HS-27A (cell line): ENCODE measurements at regions not wholly inside any gene's neighbourhood (a gene's known extent, or its start where the extent isn't known, plus 50 kb on each side); places are given as distances from the start of the nearest gene placed in this dataset.
"Not testable (repeated sequence)": the region's sequence is repeated elsewhere in the genome, so short reads cannot be mapped to it uniquely, and the experiment has no call there.

Experiments
- DNase-seq: peaks from one replicate; pipeline ENCODE4 v3.0.0-alpha.2; 2012; ENCODE audit warnings: low read depth, missing footprints

DNA sequence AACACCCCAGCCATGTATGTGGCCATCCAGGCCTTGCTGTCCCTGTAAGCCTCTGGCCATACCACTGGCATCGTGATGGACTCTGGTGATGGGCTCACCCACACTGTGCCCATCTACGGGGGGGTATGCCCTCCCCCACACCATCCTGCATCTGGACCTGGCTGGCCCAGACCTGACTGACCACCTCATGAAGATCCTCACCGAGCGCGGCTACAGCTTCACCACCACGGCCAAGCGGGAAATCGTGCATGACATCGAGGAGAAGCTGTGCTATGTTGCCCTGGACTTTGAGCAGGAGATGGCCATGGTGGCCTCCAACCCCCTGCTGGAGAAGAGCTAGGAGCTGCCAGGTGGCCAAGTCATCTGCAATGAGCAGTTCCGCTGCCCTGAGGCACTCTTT is 80.4 kb upstream of the ZCCHC2 start:
- no peak for DNase-seq

DNA sequence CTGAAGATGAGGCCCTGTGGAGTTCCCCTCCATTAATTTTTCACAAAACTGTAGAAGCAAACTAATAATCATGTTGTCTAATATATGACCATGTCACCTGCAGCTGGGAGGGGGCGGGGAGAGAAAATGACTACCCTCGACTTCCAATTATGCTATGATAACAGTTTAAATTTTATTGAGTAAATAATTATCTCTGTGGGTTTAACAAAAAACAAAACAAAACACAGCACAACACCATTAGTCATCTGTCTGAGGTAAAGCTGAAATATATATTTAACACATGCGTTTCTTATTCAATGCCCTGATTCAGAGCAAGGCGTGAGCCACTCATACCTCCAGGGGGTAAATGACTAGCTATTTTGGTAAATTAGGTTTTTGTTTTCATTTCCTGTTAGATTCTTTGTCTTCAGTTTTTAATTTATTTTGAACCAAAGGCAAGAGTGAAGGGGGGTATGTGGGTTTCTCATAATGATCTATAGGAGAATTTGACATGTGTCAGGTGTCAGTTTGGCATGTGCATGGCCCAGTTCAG is 77.4 kb upstream of the ZCCHC2 start:
- DNase-seq = no peak

GRCh38 chr18:62446511-62446910 is 76.3 kb upstream of the ZCCHC2 start:
- DNase-seq = no peak

- no peak for DNase-seq
Observed at GRCh38 chr18:62447652-62448051, 75.2 kb upstream of the ZCCHC2 start.

GRCh38 chr18:62448426-62448825 is 74.4 kb upstream of the ZCCHC2 start:
- DNase-seq = no peak

GRCh38 chr18:62449490-62450104 is 73.2 kb upstream of the ZCCHC2 start:
- DNase-seq = no peak

- no peak for DNase-seq
Observed at GRCh38 chr18:62450175-62450545, 72.7 kb upstream of the ZCCHC2 start.

DNA sequence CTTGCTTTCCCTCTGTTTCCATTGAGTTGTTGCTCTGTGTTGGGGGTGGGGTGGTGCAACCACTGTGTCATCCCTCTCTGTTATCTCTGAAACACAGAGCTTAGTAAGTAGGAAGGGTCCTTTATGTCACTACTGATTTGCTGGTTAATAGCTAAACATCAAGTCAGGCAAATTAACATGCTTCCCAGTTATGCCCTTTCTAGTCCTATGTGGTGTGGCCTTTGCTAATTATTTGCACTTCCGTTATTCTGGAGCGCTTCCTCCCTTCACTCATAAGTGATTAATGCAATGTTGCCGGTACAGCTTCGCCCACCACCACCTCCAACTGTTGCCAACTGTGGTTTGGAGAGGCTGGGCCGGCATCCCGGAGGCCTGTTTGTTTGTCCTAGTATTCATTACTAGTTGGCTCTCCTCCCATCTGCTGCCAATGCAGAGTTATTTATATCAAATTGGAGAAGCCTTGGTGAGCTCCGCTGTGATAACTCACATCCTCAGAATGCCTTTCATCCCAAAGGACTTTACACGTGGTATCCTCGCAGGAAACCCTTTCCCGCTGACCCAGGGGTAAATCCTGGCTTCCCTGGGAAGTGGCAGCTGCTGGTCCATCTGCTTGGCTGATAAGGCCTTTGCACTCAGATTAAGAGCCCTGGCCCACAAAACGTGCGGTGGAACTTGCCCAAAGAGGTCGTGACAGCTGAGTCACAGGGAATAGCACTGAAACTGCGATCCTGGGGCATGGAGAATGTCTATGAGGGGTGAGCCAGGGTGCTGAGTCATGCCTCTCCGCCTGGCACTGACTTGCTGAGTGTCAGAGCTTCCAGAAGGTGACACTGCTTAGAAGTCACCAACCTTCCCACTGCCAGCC is 72.0 kb upstream of the ZCCHC2 start:
- DNase-seq = peak; percentile 94

- DNase-seq = no peak
Observed at GRCh38 chr18:62452280-62452831, 70.5 kb upstream of the ZCCHC2 start.

GRCh38 chr18:62453864-62454263 is 69.0 kb upstream of the ZCCHC2 start:
- DNase-seq = no peak

DNA sequence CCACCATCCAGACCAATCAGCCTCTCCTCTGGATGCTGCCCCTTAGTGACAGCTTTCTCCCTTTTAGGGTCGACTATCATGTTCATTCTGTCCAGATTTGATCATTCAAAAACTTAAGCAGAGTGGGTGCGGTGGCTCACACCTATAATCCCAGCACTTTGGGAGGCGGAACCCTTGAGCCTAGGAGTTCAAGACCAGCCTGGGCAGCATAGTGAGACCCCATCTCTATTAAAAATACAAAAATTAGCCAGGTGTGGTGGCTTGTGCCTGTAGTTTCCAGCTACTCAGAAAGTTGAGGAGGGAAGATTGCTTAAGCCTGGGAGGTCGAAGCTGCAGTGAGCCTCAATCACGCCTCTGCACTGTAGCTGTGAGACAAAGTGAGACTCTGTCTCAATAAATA is 68.3 kb upstream of the ZCCHC2 start:
- DNase-seq = no peak

DNA sequence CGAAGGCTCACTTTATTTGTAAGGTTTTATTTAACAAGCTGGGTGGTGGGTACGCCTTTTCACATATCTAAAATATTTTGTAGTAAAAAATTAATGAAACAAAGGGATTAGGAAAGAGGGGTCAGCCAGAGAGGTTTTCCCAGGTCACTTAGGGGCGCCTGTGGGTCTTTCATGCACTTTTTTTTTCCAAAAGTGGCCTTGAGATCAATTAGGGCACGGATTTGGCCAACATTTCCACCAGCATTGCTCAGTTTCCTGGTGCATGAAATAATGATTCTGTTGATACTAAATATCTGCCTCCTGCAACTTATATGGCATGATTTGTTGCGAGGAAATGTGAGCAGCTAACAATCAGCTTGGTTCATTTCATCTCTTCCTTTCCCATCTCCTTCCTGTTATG is 67.6 kb upstream of the ZCCHC2 start:
- no peak for DNase-seq

- DNase-seq = no peak
Observed at GRCh38 chr18:62457877-62458276, 64.9 kb upstream of the ZCCHC2 start.

GRCh38 chr18:62458346-62458745 is 64.5 kb upstream of the ZCCHC2 start:
- DNase-seq = no peak

GRCh38 chr18:62458868-62459716 is 63.7 kb upstream of the ZCCHC2 start:
- no peak for DNase-seq

GRCh38 chr18:62460851-62461300 is 61.9 kb upstream of the ZCCHC2 start:
- no peak for DNase-seq

DNA sequence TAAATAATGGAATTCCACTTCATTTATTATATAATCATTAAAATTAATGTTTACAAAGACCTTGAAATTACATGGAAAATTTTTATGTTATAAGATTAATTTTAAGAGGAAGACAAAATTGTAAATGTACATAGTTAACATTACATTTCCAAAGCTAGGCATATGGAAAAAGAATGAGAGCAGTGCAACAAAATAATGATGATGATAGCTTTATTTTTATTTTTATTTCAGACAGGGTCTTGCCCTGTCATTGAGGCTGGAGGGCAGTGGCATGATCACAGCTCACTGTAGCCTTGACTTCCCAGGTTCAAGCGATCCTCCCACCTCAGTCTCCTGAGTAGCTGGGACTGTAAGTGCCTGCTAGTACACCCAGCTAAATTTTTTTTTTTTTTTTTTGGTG is 61.2 kb upstream of the ZCCHC2 start:
- no peak for DNase-seq

DNA sequence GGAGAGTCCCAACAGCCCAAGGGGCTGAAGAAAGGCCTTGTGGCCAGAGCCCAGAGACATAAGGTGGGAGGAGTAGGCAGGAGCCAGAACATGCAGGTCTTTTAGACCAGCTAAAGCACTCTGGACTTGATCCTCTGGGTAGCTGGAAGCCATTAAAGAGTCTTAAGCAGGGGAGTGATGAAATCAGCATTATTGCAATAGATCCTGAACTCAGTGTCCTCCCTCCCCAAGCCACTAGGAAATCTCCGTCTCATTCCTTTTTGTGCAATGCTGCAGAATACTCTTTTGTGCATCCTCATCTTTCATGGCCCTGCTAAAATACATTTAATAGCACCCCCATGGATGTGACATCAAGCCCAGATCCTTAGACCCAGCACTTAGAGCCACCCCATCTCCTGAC is 58.6 kb upstream of the ZCCHC2 start:
- DNase-seq = no peak

DNA sequence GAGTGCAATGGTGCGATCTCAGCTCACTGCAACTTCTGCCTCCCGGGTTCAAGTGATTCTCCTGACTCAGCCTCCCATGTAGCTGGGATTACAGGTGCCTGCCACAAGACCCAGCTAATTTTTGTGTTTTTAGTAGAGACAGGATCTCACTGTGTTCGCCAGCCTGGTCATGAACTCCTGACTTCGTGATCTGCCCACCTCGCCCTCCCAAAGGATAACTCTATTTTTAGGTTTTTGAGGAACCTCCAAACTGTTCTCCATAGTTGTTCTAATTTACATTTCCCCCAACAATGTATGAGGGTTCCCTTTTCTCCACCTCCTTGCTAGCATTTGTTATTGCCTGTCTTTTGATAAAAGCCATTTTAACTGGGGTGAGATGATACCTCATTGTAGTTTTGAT is 53.7 kb upstream of the ZCCHC2 start:
- not testable (repeated sequence) for DNase-seq
